SU-DHL-6 (cell line): ENCODE measurements at regions not wholly inside any gene's neighbourhood (a gene's known extent, or its start where the extent isn't known, plus 50 kb on each side); places are given as distances from the start of the nearest gene placed in this dataset.

Source experiments
- CTCF ChIP-seq: fragments of 200-600 bp; sonication (generic); IDR thresholded peaks from one replicate; pipeline ENCODE4 v1.5.1; 2017; ENCODE audit warnings: antibody characterized with exemption, mild to moderate bottlenecking, low read length, moderate library complexity; ENCODE audit not compliant: insufficient read depth, poor library complexity, severe bottlenecking
- EZH2phosphoT487 ChIP-seq: fragments of 200-600 bp; sonication (generic), shearing (Covaris generic); conservative IDR thresholded peaks from 2 replicates; pipeline ENCODE4 v1.6.1; 2018; ENCODE audit warnings: mild to moderate bottlenecking, antibody characterized with exemption, low read length, moderate library complexity, mixed read lengths

GRCh38 chr6:27804851-27805250 is 107.3 kb downstream of the OR2B2 start:
- TF ChIP-seq CTCF (no peak), EZH2phosphoT487 (no peak)
